Mammary epithelial cell (primary cell): ENCODE measurements at regions not wholly inside any gene's neighbourhood (a gene's known extent, or its start where the extent isn't known, plus 50 kb on each side); places are given as distances from the start of the nearest gene placed in this dataset.

Source experiments
- EZH2 ChIP-seq: IDR thresholded peaks from 2 replicates; pipeline ENCODE4 v1.6.1; 2012; ENCODE audit warnings: low read length, inconsistent platforms, borderline replicate concordance
- TF ChIP-seq, protein P1 (sequence below), 2 donors: IDR thresholded peaks in 1 of 2; conservative IDR thresholded peaks in 1 of 2; 2 replicates each; pipeline ENCODE4 v1.5.1; 2011 to 2012; ENCODE audit warnings: inconsistent platforms in 2 of 2, low read length in 2 of 2, mild to moderate bottlenecking in 2 of 2, control low read depth in 1 of 2, low read depth in 1 of 2; ENCODE audit not compliant: insufficient read depth in 1 of 2; ENCODE audit errors: extremely low read depth in 1 of 2

DNA sequence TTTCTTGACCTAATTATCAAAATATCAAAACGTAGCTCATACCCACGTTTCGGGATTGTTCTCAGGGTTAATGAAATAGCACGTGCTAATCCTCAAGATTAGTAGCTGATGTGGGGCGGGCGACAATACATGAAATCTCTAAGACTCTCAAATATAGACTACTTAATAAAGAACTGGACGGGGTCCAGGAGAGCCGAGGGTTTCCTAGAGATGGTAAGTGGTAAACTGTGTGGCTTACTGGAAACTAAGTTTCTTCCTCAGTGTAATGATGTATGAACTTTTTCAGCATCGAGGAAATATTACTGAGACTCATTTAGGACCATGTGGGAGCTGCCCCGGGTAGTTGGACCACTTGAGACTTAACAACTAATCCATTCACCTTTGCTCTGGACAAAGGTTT is 453.3 kb upstream of the SALL3 start:
- TF ChIP-seq, protein P1, sequence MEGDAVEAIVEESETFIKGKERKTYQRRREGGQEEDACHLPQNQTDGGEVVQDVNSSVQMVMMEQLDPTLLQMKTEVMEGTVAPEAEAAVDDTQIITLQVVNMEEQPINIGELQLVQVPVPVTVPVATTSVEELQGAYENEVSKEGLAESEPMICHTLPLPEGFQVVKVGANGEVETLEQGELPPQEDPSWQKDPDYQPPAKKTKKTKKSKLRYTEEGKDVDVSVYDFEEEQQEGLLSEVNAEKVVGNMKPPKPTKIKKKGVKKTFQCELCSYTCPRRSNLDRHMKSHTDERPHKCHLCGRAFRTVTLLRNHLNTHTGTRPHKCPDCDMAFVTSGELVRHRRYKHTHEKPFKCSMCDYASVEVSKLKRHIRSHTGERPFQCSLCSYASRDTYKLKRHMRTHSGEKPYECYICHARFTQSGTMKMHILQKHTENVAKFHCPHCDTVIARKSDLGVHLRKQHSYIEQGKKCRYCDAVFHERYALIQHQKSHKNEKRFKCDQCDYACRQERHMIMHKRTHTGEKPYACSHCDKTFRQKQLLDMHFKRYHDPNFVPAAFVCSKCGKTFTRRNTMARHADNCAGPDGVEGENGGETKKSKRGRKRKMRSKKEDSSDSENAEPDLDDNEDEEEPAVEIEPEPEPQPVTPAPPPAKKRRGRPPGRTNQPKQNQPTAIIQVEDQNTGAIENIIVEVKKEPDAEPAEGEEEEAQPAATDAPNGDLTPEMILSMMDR (conservative IDR thresholded peaks at IDR 0.05 in 1 of 2, IDR thresholded peaks at IDR 0.05 in 1 of 2; ENCODE audit: extremely low read depth in 1 of 2, insufficient read depth in 1 of 2, low read depth in 1 of 2, low read length in 2 of 2) = no peak
- no peak for TF ChIP-seq EZH2
